Stimulated activated CD4-positive, alpha-beta T cell treated with anti-CD3 and anti-CD28 coated beads, Interleukin-12 subunit alpha, Interleukin-12 subunit beta, amount 100 ng/mL, for 24 hours (primary cell): ENCODE measurements at regions not wholly inside any gene's neighbourhood (a gene's known extent, or its start where the extent isn't known, plus 50 kb on each side); places are given as distances from the start of the nearest gene placed in this dataset.
"Not testable (repeated sequence)": the region's sequence is repeated elsewhere in the genome, so short reads cannot be mapped to it uniquely, and the experiment has no call there.

ENCODE experiments used
- DNase-seq, 2 experiments: peaks; one replicate each; pipeline ENCODE4 v3.0.0-alpha.2; 2020; ENCODE audit warnings: low read depth in 2 of 2

DNA sequence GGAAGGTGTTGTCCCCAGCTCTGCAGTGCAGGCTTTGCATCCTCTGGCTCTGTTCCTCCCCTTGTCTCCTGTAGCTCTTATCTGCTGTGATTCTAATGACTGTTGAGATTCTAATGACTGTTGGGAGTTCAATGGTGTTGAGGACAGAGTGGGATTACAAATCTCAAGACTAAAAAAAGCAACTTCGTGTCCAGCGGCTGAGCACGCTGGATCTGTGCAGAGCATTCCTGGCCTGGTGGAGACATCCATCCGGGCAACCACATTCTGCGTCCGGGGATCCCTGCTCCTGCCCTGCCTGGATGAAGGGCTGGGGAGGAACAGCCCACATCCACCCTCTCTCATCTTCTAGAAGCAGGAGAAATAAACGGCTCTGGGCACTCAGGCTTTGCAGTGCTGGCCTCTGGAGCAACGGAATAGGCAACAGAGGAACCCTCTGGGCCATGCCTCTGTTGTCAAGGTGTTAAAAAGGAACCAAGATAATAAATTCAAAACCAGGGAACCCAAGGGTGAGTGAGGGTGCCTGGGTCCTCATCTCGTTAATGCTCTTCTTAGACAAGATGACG is 106.7 kb upstream of the ASB18 start:
- DNase-seq, result no peak

DNA sequence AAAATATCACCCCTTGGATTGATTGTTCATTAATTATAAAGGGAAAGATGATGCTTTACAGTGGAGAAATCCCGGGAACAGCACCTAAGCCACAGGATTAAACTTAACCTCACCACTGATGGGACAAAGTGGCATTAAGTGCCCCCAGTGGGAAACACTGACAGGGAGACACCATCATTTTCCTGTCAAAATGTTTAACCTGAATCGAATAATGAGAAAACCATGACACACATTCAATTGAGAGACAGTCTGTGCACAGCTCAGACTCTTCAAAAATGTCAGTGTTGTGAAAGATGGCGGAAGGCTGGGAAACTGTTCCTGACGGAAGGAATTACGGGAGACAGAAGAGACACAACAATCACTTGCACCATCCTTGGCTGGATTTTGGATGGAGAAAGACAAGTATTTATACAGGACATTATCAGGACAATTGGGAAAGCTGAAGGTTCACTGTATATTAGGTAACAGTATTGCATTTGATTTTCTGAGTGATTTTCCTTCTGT is 111.8 kb upstream of the ASB18 start:
- no peak for DNase-seq

DNA sequence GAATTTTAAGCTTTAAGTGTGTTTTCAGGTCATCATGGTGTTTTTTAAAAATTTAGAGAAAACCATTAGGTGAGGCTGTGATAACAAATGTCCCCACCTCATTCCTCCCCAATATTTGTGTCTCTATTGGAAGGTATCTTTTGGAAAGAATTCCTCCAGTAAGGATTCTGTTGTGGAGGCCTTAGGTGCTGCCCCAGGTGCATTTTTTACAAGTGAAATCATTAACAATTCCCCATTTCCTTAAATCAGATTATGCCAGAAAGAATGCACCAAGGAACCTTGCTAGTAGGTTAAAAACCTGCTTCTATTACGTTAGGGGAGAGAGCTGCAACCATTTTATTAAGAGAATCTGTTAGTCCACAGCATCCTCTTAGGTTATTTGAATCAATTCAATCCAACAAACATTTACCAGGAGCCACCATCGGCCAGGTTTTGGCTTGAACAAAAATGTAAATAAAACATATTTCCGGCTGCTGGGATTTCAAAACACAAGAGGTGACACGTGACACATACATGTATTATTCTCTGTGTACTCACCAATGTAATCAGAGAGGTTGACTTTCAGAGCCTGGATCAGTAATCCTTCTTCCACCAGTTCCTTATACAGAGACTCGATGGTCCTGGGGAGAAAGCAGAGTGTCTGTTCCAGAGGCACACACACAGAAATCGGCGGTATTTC is 112.5 kb upstream of the ASB18 start:
- no peak for DNase-seq

DNA sequence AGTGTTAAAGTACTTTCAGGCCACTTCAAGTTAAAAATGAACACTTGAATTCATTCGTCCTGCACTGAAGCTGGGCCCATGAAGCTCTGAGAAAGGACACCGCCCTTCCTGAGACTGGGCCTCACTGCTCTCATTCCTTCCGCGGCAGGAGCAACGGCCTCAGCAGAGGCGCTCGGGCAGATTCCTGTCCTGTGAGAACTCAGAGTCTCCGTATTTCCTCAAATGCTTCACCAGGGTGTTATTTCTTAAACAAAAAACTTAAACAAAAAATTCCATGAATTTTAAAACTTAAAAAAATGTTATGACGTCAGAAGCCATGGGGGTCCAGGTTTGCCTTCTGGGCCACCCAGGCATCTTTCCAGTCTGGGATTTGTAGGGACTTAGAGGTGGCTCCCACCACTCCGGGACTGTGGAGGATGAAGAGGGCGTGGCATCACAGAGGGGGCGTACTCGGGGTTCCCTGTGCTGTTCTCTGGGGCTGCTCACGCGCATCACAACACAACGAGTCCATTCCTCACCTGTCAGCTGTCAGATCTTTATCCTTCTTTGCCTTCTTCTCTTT is 115.9 kb upstream of the ASB18 start:
- DNase-seq, result no peak

DNA sequence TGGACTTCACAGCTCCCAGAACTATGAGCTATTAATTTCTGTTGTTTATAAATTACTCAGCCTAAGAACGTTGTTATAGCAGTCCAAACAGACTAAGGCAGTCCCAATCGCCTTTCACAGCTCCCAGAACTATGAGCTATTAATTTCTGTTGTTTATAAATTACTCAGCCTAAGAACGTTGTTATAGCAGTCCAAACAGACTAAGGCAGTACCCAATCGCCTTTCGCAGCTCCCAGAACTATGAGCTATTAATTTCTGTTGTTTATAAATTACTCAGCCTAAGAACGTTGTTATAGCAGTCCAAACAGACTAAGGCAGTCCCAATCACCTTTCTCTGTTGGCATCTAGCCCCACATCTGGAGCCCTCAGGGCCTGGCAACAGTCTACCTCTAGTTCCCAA is 117.0 kb upstream of the ASB18 start:
- not testable (repeated sequence) for DNase-seq

DNA sequence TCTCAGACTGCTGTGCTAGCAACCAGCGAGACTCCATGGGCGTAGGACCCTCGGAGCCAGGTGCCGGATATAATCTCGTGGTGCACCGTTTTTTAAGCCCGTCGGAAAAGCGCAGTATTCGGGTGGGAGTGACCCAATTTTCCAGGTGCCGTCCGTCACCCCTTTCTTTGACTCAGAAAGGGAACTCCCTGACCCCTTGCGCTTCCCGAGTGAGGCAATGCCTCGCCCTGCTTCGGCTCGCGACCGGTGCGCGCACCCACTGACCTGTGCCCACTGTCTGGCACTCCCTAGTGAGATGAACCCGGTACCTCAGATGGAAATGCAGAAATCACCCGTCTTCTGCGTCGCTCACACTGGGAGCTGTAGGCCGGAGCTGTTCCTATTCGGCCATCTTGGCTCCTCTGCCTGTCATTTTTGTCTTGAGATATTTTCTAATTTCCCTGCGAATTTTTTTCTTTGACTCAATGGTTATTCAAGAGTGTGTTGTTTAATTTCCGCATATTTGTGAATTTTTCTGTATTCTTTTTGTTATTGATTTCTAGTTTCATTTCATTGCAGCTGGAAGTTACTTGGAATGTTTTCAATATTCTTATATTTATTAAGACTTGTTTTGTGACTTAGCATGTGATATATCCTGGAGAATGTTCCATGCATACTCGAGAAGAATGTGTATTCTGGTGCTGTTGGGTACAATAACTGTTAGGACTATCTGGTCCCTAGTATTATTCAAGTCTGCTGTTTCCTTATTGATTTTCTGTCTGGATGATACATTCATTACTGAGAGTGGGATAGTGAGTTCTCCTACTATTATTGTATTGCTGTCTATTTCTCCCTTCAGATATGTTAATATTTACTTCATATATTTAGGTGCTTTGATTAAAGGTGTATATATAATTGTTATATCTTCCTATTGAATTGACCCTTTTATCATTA is 125.3 kb upstream of the ASB18 start:
- DNase-seq, result not testable (repeated sequence)

DNA sequence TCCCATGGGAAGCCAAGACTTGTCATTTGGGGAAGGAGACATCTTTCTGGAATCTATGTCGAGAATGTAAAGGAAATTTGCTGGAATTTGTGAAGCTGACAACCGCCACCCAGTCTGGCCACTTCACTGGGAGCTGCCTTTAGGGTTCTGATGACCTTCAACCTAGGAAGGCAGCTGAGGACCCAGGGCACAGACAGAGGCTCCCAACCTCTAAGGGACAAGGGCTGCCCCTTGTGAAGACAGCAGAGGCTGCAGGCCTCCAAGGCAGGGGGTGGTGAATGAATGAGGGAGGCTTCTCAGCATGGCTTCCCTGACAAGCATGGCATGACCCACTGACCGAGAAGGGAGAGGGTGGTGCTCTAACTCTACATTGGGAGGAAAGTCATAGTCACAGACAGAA is 128.9 kb upstream of the ASB18 start:
- no peak for DNase-seq

DNA sequence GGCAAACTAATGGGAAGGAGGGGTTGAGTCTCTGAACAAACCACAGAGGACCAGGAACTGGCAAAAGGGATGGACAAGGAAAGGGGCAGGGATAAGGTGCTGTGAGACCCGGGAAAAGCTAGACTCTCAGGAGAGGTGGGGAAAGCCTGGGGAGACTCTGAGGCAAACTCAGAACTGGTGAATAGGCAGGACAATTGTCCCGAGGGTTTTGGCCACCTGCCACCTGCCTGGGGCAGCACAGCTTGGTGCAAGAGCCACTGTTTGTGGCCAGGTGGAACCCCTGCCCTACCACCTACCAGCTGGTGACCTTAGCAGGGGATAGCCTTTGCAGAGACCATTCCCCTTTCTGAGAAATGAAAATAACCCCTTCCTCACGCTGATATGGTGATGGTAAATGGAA is 129.4 kb upstream of the ASB18 start:
- no peak for DNase-seq

DNA sequence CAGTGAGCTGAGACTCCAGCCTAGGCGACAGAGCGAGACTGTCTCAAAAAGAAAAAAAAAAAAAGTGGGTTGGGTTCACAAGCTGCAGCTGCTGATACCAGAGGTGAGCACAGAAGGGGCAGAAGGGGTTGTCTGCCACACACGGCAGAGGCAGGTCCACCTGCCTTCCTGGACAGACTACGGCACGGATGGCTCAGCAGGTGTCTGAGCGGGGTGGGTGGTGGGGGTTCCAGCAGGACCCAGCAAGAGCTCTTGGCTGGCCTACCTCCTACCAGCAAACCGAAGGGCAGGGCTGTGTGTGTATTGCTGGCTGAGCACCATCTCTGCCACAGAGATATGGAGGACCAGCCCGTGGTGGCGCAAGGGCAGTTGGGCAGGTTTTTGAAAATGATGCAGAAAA is 130.4 kb upstream of the ASB18 start:
- DNase-seq, result no peak

DNA sequence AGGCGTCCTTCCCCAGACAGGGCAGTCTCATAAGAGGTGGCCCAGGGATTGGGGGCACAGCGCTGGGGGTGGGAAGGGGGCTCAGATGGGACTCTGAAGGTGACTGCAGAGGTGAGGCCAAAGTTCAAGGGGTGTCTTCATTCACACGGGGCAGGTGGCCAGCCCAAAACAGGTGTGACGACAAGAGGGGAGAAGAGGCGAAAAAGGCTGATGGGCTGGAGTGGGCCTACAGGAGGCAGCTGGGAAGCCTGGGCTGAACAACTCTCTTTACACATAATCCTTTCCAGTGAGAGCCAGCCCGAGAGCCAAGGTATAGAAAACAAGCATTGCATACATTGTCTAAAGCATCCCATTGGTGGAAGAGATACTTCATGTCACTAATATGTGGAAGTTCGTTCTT is 130.9 kb upstream of the ASB18 start:
- no peak for DNase-seq

DNA sequence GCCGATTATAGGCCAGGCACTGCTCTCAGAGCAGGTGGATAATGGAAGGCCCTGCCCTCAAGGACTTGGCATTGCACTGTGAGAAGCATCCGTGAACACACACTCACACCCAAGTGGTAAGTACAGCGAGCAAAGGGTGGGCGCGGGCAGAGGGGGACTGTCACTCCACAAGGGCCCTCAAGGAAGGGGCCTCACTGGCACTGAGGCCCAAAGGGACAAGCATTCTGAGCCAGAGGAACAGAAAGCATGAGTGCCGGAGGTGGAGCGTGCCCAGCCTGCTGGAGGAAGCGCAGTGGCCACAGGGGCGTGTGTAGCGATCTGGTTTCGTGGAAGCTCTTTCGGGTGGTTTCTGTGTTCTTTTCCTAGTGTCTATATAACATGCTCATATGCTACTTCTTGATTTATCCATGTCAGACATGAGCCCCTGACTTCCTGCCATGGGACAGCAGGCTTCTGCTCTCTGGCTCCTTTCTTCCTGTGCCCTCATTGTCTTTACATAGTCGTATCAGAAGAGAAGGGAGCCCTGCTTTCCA is 132.7 kb upstream of the ASB18 start:
- DNase-seq, result no peak

DNA sequence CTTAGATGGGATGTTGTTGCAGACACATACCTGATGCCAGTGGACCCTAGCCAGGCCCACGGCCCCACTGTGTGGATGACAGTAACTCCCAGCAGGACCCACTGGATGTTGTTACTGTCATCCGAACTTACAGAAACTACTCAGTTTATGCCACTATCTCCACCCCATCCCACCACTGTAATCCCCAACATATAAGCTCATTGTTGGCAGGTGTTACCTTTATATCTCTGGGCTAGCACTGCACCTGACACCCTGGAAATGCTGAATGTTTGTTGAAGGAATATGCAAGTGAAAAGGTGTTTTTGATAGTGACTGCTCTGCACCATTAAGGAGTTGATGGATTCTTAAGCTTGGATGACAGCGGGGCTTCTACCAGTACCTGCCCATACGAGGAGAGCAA is 133.5 kb upstream of the ASB18 start:
- DNase-seq, result no peak

DNA sequence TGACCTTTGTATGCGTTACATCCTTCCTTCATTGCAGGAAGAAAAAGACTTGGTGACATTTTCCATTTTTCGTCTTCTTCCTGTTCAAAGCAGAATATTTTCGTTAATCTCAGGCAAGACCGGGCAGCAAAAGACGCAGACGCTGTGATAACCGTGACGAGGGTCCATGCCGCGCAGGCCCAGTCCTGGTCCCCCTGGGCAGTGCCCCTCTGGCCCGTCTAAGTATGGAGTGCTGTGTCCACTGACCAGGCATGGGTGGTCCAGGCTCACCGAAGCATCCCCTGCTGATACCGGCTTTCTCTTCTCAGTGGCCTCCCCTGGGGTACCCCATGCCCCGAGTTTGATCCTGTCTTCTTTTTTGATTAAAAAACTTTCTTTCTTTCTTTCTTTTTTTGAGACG is 135.2 kb upstream of the ASB18 start:
- no peak for DNase-seq

DNA sequence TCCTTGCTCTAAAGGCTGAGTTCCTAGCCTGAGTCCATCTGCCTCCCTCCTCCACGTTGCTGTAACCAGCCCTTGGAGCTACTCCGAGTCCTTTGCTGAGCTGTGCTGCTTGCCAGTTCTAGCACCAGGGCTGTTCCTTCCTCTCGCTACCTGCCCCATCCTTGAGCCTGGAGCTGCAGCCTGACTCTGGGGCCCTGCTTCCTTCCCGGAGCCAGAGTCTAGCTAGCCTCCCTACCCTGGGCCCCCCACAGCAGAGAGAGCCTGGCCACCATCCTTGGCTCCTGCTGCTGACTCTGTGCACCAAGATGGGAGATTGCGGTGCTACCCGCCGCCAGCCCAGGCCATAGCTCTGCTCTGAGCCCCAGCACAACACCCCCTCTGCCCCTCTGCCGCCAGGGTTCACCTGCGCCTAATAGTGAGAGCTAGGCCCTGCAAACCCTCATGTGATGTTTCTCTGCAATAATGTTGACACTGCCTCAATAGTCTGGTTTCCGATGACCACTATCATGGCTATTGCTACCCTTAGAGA is 135.9 kb upstream of the ASB18 start:
- DNase-seq, result no peak

DNA sequence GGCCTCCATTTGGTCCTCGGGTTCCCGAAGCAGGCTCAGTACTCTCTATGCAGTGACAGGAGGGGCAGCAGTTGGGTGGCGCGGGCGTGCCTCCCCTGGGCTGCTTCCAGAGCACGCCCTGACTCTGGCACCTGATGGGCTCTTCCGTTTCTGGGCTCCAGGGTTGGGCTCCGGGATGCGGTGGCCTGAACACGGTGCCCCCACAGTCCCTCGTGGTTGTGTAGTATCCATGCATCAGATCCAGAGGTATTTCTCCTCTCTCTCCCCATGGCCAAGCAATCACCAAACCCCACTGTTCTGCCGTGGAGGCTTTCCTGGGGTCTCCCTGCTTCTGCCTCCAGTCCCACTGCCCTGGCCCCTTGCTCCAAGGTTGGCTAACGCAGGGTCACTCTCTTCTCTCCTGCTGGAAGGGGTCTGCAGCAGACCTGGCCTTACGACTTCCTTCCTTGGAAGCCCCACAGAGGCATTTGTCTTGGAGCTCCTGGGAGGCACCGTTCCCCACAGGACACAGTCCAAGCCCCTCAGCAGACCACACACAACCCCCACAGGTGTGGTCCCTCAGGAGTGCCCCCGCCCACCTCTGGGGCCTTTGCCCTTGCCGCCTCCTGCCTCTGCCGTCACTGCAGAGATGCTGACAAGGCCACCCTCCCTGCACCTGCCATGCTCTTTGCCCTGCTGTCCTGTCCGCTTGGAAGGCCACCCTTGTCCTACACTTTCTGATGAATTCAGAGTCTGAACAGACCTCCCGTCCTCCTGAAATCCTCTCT is 136.6 kb upstream of the ASB18 start:
- no peak for DNase-seq

DNA sequence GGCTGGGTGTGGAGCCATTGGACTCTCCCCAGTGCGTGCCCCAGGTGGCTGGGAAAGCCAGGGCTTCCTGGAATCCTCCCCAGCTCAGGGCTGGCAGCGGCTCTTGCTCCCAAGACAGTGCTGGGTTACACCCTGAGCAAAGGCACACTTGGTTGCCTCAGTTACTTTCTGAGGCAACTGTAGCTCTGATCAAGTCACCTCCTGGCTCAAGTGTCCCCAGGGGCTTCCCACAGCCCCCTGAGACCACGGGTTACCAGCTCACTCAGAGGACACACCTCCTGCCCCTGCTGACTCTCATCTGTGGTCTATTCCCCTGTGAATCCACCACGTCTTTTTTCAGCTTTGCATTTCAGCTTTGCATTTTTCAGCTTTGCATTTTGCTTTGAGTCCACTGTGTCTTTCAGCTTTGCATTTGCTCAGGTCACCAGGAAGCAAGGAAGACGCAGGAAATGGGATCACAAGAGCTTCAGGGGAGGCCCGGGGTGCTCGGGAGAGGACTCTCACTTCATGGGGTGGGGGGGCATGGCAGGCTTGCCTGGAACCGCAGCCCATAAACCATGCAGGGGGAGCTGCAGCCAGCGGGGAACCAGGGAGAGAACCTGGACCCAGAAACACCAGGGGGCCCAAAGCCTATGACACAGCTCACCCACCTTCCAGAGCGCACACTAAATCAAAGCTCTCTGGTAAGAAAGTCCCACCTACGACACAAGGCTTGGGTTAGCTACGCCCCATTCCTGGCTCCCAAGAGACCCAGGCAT is 138.0 kb upstream of the ASB18 start:
- no peak for DNase-seq

DNA sequence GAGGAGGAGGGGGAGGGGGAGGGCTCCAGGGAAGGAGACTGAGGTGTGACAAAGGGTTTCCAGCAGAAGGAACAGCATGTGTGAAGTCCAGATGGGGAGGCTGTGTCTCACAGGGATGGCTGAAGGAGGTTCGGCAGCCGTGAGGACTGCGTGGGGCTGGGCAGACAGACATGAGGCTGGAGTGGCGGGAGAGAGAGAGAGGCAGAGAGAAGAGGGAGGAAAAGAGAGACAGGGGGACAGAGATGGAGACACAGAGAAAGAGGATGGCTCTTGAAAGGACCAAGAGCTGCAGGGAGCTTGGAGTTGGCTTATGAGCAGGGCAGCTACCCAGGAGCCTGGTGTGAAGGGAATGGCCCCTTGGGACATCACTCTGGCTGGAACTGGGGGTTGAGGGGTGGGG is 138.9 kb upstream of the ASB18 start:
- no peak for DNase-seq

DNA sequence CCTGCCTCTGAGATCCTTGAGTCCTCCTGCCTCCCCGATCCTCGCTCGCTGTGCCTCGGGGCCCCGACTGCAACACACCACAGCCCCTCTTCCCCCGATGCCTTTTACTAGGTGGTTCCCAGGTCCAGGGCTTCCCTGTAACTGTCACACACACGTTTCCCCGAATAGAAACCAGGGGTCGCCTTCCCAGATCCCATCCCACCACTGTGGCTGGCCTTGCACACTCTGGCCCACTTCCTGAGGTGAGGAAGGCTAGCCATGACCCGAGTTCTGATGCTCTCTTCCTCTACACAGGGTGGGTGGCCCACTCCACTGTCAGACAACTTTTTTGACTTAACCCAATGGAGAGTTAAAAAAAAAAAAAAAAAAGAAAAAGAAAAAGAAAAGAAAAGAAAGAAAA is 139.6 kb upstream of the ASB18 start:
- no peak for DNase-seq

DNA sequence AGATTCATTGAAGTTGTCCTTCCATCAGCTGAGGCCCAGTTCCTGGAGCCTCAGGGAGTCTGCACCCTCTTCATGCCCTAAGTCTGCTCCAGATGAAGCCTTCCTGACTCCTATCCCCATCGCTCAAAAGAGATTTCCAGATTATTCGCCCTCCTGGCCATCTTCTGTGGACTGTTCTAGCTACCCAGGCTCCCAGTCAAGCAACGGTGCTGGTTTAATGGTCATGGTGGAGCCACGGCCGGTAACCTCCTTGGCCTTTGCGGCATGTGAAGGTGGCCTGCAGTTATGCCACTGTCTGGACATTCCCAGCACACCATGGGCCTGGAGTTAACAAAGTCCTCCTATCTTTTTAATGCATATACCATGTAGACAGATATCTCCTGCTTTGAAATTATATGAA is 140.1 kb upstream of the ASB18 start:
- DNase-seq, result no peak

DNA sequence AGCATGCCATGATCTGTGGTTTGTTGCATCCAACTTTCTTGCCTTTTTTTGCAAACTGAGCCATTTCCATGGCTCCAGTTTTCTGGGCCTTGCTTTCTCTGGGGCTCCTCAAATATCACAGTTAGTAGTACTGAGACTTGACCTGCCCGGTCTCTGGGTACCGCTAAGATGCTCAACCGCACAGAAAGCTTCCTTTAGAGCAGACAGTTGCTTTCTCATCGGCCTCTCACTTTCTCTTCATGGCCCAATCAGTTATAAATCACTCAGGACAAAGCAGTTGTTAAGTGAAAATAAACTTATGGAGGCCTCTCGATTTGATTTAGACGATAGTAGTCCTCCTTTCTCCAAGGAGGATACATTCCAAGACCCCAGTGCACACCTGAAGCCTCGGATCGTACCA is 141.2 kb upstream of the ASB18 start:
- no peak for DNase-seq
